ENCODE measurements at regions not wholly inside any gene's neighbourhood (a gene's known extent, or its start where the extent isn't known, plus 50 kb on each side); places are given as distances from the start of the nearest gene placed in this dataset.

GRCh38 chr13:24012648-24013047 lies 115.3 kb upstream of the C1QTNF9B start:
- DNase-seq = no peak

DNA sequence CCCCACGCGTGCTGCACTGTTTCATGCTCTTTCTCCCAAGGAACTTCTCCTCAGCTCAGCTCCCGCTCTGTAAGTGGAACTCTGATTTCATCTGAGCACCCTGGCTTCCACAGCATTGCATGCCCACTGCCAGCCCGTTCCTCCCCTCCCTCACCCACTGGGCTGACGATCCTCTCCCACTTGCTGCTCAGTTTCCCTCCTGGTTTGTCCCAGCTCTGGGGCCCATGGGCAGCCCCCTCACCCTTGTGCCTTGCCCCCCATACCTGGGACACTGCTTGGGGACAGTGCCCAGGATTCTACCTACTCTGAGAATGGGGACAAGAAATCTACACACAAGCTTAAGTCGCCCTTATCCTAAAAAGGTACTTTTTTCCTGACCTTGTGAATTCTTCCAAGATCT lies 115.9 kb upstream of the C1QTNF9B start:
- no peak for DNase-seq

DNA sequence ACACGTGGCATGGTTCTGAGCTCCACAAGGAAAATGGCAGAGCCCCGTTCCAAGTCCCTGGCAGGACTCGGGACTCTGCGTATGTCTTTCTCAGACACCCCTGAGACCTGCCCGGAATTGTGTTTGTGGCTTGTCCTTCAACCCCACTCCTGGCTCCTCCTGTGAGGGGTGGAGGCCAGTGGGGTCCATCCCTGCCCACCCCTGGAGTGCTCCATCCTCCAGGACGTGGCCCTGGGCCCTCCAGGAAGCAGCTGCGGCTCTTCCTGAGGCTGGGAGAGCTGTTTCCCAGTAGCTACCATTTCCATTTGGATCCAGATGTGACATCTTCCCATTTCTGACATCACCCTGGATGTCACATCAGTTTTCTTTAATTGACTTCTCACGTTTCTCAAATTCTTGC lies 118.7 kb upstream of the C1QTNF9B start:
- DNase-seq = no peak

DNA sequence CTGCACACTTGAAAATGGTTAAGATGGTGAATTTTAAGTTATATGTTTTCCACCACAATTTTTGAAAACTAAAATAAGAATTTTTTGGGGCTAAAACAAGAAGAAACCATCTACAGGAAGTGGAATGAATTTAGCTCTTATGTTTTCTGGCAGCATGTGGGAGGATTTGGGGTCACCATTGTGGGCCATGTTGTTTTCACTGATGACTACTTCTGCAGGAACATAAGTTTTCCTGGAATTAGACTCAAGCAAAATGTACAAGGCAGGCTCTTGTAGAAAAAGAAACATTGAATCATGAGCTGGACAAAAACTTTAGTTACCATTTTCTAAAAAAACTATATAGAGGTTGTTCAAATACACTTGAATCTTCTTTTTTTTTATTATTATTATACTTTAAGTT lies 125.3 kb upstream of the C1QTNF9B start:
- DNase-seq = no peak

DNA sequence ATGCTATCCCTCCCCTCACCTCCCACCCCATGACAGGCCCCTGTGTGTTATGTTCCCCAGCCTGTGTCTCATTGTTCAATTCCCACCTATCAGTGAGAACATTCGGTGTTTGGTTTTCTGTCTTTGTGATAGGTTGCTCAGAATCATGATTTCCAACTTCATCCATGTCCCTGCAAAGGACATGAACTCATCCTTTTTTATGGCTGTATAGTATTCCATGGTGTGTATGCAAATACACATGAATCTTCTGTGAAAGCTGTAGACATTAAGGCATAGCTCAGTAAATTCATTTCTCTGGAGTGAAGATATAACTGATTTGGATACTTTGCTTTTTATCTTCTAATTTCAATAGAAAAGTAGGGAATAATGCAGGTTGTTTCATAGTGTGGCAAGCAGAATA lies 125.8 kb upstream of the C1QTNF9B start:
- no peak for DNase-seq

DNA sequence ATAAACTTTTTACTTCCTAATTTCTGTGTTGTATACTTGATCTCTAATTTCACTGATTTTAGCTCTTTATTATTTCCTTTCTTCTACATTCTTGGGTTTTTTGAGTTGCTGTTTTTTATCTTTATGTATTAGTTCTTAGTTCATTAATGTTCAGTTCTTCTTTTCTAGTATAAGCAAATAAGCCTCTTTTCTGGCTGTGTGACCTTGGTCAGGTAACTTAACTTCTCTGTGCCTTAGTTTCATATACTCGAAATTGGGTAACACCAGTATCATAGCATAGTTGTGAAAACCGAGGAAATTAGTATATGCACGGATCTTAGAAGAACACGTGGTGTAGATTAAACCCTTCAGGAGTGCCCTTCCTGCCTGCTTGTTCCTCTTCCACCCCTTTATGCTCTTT lies 130.2 kb upstream of the C1QTNF9B start:
- DNase-seq = no peak

DNA sequence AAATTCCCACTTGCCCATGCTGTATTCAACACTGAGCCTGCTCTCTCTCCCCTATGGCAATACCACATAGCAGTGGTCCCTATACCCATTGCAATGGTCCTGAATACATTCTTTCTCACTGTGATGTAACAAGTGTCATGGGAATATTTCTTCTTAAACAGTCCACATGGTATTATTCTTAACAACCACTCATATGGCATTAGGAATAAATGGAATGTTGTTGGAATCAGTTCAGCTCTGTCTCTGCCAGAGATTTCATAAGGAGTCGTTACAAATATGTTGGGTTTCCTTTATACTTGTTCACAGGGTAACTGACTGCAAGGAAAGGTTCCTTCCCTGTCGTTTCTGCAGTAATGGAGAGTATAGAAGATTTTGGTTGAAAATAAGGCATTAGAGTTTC lies 128.3 kb upstream of the SPATA13 start:
- DNase-seq = no peak

GRCh38 chr13:24032674-24033073 lies 127.8 kb upstream of the SPATA13 start:
- no peak for DNase-seq

- no peak for DNase-seq
Observed at GRCh38 chr13:24033527-24034302, 126.8 kb upstream of the SPATA13 start.

GRCh38 chr13:24035411-24035810 lies 125.1 kb upstream of the SPATA13 start:
- DNase-seq = no peak

DNA sequence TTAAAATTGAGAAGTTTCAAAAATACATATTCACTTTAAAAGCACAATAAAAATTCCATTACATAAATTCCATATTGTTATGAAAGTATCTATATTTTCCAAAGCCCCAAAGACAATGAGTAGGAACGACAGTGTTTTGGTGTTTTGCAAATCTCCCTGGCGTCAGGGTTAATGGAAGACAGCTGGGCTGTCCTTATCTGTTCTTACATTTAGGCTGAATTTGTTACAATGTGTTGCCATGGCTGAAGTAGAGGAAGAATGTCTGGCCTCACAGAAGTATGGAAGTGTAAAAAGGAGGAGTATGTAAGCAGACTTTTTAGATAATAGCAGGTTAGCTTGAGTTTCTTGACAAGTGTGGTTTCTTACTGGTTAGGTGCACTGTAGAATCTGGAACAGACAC lies 124.4 kb upstream of the SPATA13 start:
- no peak for DNase-seq

DNA sequence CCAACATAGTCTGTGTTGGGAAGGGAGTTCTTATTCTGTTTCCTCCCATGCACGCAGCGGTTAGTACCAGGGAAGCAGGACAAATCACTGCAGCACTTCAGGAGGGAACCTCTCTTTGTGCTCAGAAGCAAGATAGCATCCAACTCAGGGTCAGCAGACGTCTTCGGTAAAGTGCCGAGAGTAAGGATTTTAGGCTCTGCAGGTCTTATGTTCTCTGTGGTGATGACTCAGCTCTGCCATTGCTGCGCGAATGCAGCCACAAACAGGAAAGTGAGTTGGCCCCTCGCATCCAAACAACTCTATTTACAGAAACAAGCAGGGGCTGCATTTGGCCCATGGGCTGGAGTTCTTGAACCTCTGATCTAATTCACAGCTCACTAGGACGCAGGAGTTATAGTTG lies 122.1 kb upstream of the SPATA13 start:
- DNase-seq = no peak

- DNase-seq = no peak
Observed at GRCh38 chr13:24038841-24039330, 121.6 kb upstream of the SPATA13 start.

DNA sequence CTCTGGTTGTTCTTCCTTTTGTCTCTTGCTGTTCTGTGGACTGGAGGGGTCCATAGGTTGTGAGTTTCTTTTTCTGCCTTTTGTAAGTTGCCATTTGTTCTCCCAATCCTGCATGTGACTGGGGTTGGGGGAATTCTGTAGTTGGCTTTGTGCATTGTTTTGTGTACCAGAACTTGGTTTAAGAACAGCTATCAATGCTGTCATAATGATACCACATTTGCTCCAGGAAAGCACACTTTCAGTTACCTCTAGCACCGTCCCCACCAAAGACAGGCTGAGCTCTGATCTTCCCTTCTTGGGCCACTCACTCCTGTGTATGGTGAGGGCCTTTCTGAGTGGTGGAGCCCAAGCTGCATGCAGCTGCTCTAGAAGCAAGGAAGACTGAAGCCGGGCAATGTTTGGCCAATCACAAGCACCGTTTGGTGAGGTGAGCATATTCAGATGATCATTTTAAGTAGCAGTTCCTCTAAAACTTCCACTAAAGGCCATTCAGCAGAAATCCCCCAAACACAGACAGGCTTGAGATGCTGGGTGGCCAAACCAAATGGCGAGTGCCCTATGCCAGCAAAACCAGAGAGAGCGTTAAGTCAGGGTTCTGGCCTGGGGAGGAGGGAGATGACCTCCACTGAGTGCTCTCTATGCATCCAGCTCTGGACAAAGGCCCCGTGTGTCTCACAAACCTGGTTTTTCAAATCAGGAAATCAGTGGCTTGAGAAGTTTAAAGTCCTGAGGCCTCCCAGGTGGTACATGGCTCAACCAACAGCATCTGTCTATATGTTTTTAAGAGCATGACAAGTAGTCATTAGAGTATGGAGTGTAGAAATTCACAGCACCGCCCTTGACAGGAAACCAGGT lies 120.7 kb upstream of the SPATA13 start:
- DNase-seq = no peak

GRCh38 chr13:24040835-24041234 lies 119.7 kb upstream of the SPATA13 start:
- no peak for DNase-seq

- DNase-seq = no peak
Observed at GRCh38 chr13:24041651-24042225, 118.8 kb upstream of the SPATA13 start.

GRCh38 chr13:24042710-24043440 lies 117.6 kb upstream of the SPATA13 start:
- DNase-seq = no peak

DNA sequence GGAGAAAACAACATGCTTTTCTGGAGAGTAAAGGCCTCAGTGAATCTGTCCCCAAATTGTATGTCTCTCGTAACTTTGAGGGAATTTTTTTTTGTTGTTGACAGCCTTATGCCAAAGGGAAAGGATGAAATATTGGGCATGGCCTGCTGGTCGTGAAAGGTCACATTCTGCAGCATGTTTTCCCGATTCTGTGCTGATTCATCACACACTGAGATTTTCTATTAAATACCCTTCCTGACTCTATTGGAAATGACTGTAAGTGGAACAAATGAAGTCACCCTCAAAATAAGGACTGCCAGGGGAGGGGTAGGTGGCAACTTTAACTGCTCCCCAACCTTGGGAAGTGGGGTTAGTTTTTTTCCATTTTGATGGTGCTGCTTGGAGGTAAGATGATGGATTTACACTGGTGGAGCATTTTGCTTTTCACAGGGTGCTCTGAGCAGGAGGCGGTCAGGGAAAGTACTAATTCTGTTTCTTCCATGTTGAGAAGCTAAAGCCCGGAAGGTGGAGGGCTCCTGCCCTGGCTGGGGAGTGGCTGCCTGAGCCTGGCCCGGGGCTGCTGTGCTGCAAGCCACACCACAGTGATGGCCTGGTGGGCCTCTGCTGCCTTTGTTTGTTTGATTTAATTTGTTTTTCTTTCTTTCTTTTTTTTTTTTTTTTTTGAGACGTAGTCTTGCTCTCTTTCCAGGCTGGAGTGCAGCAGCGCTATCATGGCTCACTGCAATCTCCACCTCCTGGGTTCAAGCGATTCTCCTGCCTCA lies 116.8 kb upstream of the SPATA13 start:
- no peak for DNase-seq

- no peak for DNase-seq
Observed at GRCh38 chr13:24045597-24045996, 114.9 kb upstream of the SPATA13 start.

- no peak for DNase-seq
Observed at GRCh38 chr13:24050292-24050711, 110.2 kb upstream of the SPATA13 start.

DNA sequence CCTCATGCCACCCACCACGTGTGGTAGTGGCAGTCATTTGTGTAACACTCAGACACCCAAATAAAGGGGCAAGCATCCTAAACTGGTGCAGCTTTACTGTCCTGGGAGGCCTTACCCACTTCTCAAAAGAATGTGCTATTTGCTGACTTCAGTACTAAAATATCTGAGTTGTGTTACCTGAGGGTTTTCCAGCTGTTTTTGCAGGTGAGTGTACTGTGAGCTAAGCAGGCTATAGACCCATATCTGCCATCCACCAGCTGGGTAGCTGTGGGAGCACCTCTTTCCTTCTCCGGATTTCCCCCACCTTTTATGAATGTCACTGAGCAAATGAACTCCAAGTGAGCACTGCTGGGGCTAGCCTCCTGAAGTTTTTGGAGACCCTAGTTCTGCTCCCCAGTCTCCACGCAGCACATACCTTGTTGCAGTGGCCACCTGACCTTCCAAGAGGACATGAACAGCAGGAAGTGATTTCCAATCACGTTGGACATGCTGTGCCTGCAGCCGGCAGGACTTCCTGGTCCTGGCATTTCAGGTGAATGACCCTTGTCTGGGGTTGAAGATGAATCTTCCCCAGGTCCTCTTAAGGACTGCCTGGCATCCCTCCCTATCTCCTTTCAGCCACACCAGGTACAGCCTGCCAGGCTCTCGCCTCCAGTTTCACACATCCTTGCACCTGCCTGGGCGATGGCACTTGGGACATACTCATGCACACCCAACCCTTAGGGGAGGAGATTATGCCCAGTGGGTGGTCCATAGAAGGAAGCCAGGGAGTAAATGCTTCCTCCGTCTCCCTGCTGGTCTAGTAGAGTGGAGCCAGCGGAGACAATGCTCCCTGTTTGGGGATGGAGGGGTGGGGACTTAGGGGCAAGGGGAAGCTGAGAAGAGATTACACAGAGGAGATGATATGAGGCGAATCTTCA lies 109.5 kb upstream of the SPATA13 start:
- DNase-seq = no peak
